K562 (cell line): ENCODE measurements at regions not wholly inside any gene's neighbourhood (a gene's known extent, or its start where the extent isn't known, plus 50 kb on each side); places are given as distances from the start of the nearest gene placed in this dataset.

ENCODE experiments used
- ATAC-seq: fragments of 200-7000 bp; cut with Tn5 transposase; 3 replicates; pipeline ENCODE4 v1.9.1; 2020; ENCODE audit warnings: moderate library complexity
- BruUV-seq: library from RNA; stranded (reverse); fragments of 400-500 nt; replicated peaks from 2 replicates; lab custom pipeline; 2021; lab: Mats Ljungman, UMichigan
- CTCF ChIA-PET: fragments of 300-600 bp; formaldehyde crosslinking; extraction: SDS; loops from one replicate; lab custom pipeline; 2021; ENCODE audit warnings: low intra/inter-chr PET ratio; lab: Yijun Ruan, JAX
- POLR2A ChIA-PET: fragments of 300-600, 350-650 bp; sonication (Branson Sonifier 250); formaldehyde crosslinking; extraction: SDS; loops from one replicate; lab custom pipeline; 2021; ENCODE audit warnings: antibody characterized with exemption, inconsistent platforms; lab: Yijun Ruan, JAX
- DNase-seq, 4 experiments: peaks; one replicate each; pipeline versions ENCODE4 v3.0.0 to v3.0.0-alpha.2; 2011 to 2018; ENCODE audit warnings: low spot score in 3 of 4, mixed read lengths in 3 of 4; ENCODE audit errors: extremely low read depth in 1 of 4
- FAIRE-seq: peaks from 2 replicates; lab custom pipeline; 2011; peaks lifted over from hg19 to GRCh38; lab: Jason Lieb, UNC
- H2AFZ ChIP-seq: 2 replicates; pipeline ENCODE4 v1.6.0; 2011; ENCODE audit warnings: low read depth, low read length, control low read depth, inconsistent platforms
- H3K27ac ChIP-seq: fragments of 200-600 bp; 3 replicates; pipeline ENCODE4 v1.8.0; 2011; ENCODE audit warnings: low read depth, mild to moderate bottlenecking, control low read depth, inconsistent platforms, low read length, moderate library complexity, mixed read lengths; ENCODE audit errors: extremely low read depth
- H3K27me3 ChIP-seq, 2 experiments: fragments of 300-600 bp in 1 of 2; 2 replicates in 1 of 2; 3 replicates in 1 of 2; pipeline versions ENCODE4 v1.6.0 to v1.8.0; 2011; ENCODE audit warnings: inconsistent platforms in 2 of 2, low read length in 2 of 2, mild to moderate bottlenecking in 1 of 2, mixed read lengths in 1 of 2, moderate library complexity in 1 of 2; ENCODE audit not compliant: control insufficient read depth in 2 of 2, insufficient read depth in 2 of 2
- H3K36me3 ChIP-seq: fragments of 300-600 bp; 3 replicates; pipeline ENCODE4 v1.8.0; 2011; ENCODE audit warnings: mild to moderate bottlenecking, low read length, inconsistent platforms; ENCODE audit not compliant: control insufficient read depth, insufficient read depth
- H3K4me1 ChIP-seq, 2 experiments: fragments of 200-600 bp in 1 of 2; replicated peaks in 1 of 2; 2 replicates in 1 of 2; 3 replicates in 1 of 2; pipeline versions ENCODE4 v1.5.1 to v1.8.0; 2011; ENCODE audit warnings: inconsistent platforms in 2 of 2, low read length in 2 of 2, mild to moderate bottlenecking in 1 of 2, mixed read lengths in 1 of 2, moderate library complexity in 1 of 2; ENCODE audit not compliant: control insufficient read depth in 2 of 2, insufficient read depth in 2 of 2
- H3K4me2 ChIP-seq: 2 replicates; pipeline ENCODE4 v1.6.1; 2011; ENCODE audit warnings: low read length, control low read depth, inconsistent platforms, mixed read lengths; ENCODE audit not compliant: insufficient read depth
- H3K4me3 ChIP-seq: fragments of 200-600 bp; sonication (generic), shearing (Covaris generic); 2 replicates; pipeline ENCODE4 v1.5.1; 2016; ENCODE audit warnings: control low read depth, inconsistent platforms
- H3K79me2 ChIP-seq: fragments of 200-600 bp; 3 replicates; pipeline ENCODE4 v1.8.0; 2011; ENCODE audit warnings: low read length, inconsistent platforms; ENCODE audit not compliant: control insufficient read depth, insufficient read depth
- H3K9ac ChIP-seq, 2 experiments: 2 replicates each; pipeline versions ENCODE4 v1.6.0 to v1.6.1; 2011; ENCODE audit warnings: low read depth in 2 of 2, low read length in 2 of 2, control low read depth in 1 of 2, inconsistent platforms in 1 of 2, mild to moderate bottlenecking in 1 of 2, mixed read lengths in 1 of 2; ENCODE audit not compliant: insufficient read depth in 1 of 2
- H3K9me1 ChIP-seq: one replicate; pipeline ENCODE4 v1.6.0; 2011; ENCODE audit warnings: inconsistent platforms, mild to moderate bottlenecking, low read length, moderate library complexity; ENCODE audit not compliant: control insufficient read depth, insufficient read depth
- H3K9me3 ChIP-seq: replicated peaks from 2 replicates; pipeline ENCODE4 v1.5.1; 2011; ENCODE audit warnings: low read depth, low read length, inconsistent platforms; ENCODE audit not compliant: control insufficient read depth, insufficient read depth
- H4K20me1 ChIP-seq: replicated peaks from 2 replicates; pipeline ENCODE4 v1.6.1; 2011; ENCODE audit warnings: low read length, inconsistent platforms, mixed read lengths; ENCODE audit not compliant: control insufficient read depth, insufficient read depth
- CBX5 ChIP-seq: IDR thresholded peaks from 2 replicates; pipeline ENCODE4 v1.6.1; 2014; ENCODE audit warnings: low read depth, borderline replicate concordance
- E2F5 ChIP-seq: sonication (generic); formaldehyde crosslinking; IDR thresholded peaks from 2 replicates; pipeline ENCODE4 v1.8.0; 2022; ENCODE audit warnings: mild to moderate bottlenecking, missing genetic modification reagents
- FOXM1 ChIP-seq, 2 experiments: fragments of 450-650 bp in 1 of 2; sonication (generic) in 1 of 2; formaldehyde crosslinking in 1 of 2; IDR thresholded peaks; 2 replicates each; pipeline versions ENCODE4 v1.6.1 to v1.9.0; 2017 to 2022; ENCODE audit warnings: low read depth in 2 of 2, mild to moderate bottlenecking in 2 of 2, missing genetic modification reagents in 1 of 2, moderate library complexity in 1 of 2
- GTF3C2 ChIP-seq: IDR thresholded peaks from 3 replicates; pipeline ENCODE4 v1.6.1; 2011; ENCODE audit warnings: borderline replicate concordance, mild to moderate bottlenecking, moderate library complexity; ENCODE audit not compliant: insufficient read length; ENCODE audit errors: extremely low read depth
- MEIS2 ChIP-seq: fragments of 450-650 bp; IDR thresholded peaks from 2 replicates; pipeline ENCODE4 v1.6.1; 2014; ENCODE audit warnings: mild to moderate bottlenecking; ENCODE audit not compliant: partially characterized antibody
- MNT ChIP-seq, 2 experiments: fragments of 450-650 bp; conservative IDR thresholded peaks; 2 replicates each; pipeline ENCODE4 v1.6.1; 2017; ENCODE audit warnings: mild to moderate bottlenecking in 2 of 2, moderate library complexity in 2 of 2
- MXI1 ChIP-seq: IDR thresholded peaks from 2 replicates; pipeline ENCODE4 v1.6.1; 2011; ENCODE audit warnings: low read depth, mild to moderate bottlenecking, improper control_type of control experiment, low read length
- SLC30A9 ChIP-seq: fragments of 250-450 bp; sonication (Bioruptor Pico); IDR thresholded peaks from 2 replicates; pipeline ENCODE4 v1.8.0; 2022; ENCODE audit warnings: mild to moderate bottlenecking, moderate library complexity
- TCF7 ChIP-seq: sonication (generic); IDR thresholded peaks from 2 replicates; pipeline ENCODE4 v1.6.1; 2016; ENCODE audit warnings: antibody characterized with exemption, borderline replicate concordance
- U2AF2 ChIP-seq: fragments of 200-400 bp; formaldehyde crosslinking; optimal IDR thresholded peaks from 2 replicates; pipeline ENCODE3; 2017; ENCODE audit warnings: low read depth, mild to moderate bottlenecking, low read length
- ZNF175 ChIP-seq: fragments of 200-800 bp; sonication (Bioruptor generic); IDR thresholded peaks from 2 replicates; pipeline ENCODE4 v1.6.1; 2016; ENCODE audit warnings: low read depth, mild to moderate bottlenecking, missing genetic modification characterization, missing compliant biosample characterization
- ZNF24 ChIP-seq: fragments of 450-650 bp; IDR thresholded peaks from 2 replicates; pipeline ENCODE4 v1.6.1; 2016
- ZNF354B ChIP-seq: fragments of 250-450 bp; sonication (Bioruptor Pico); IDR thresholded peaks from 2 replicates; pipeline ENCODE4 v1.4.0; 2020
- ZNF717 ChIP-seq: fragments of 250-450 bp; sonication (Bioruptor Pico); IDR thresholded peaks from 2 replicates; pipeline ENCODE4 v1.5.0; 2021
- WGBS: fragments of 100-300 bp; shearing (Covaris generic); methylation state at CpG from one replicate; pipeline ENCODE4 v1.1.6; 2016; ENCODE audit warnings: low coverage, mixed read lengths; ENCODE audit not compliant: insufficient coverage; ENCODE audit errors: missing lambda C conversion rate; 5-methylcytosine and 5-hydroxymethylcytosine counted together
- in situ Hi-C: fragments of 300-500 bp; cut with MboI; formaldehyde crosslinking; loops from 4 replicates; pipeline ENCODE4 v1.15.0; 2018; ENCODE audit warnings: inconsistent platforms, mixed read lengths
- intact Hi-C: fragments of 100-400 bp; cut with micrococcal nuclease; formaldehyde crosslinking; loops from 2 replicates; pipeline ENCODE4 v1.14.2; 2022

GRCh38 chr10:117762819-117763172 is 220.2 kb downstream of the EMX2 start:
- no peaks in the 10 kb centered on the region for H3K9me3 ChIP-seq
- FAIRE-seq (no peak), ATAC-seq (peak; percentile 86), DNase-seq (peak in 2 of 4 experiments; percentile 3 to 11)
- no peak overlapping the region for H3K4me3 ChIP-seq
- H3K27me3 ChIP-seq = peaks cover 5 to 6% of the 10 kb centered on the region in 2 experiments; a peak in 2 of 5 replicates
- CTCF ChIA-PET = no interaction called here
- POLR2A ChIA-PET = no interaction called here
- H3K9me1 ChIP-seq = no peaks in the 10 kb centered on the region
- H3K36me3 ChIP-seq = no peaks in the 10 kb centered on the region
- no peaks in the 10 kb centered on the region for H3K79me2 ChIP-seq
- peak overlapping the region; percentile 13; the same call in 1 of the 2 replicates for H2AFZ ChIP-seq
- no TSS peak for BruUV-seq
- H3K4me2 ChIP-seq = peak overlapping the region; percentile 30; the same call in 1 of the 2 replicates
- WGBS = 0% methylated on average over 8 of the region's 9 CpGs
- in situ Hi-C loops = no loop called here
- peaks cover 0 to 8% of the 10 kb centered on the region in 2 experiments; a peak in 2 of 5 replicates for H3K4me1 ChIP-seq
- H4K20me1 ChIP-seq = no peaks in the 10 kb centered on the region
- intact Hi-C loops = no loop called here
- no peak overlapping the region for H3K27ac ChIP-seq
- H3K9ac ChIP-seq = no peak overlapping the region
- TF ChIP-seq ZNF717 (CRISPR knock-in tag) (no peak), U2AF2 (no peak), ZNF175 (CRISPR knock-in tag) (peak; percentile 48), CBX5 (no peak), MEIS2 (no peak), ZNF24 (no peak), TCF7 (no peak), ZNF354B (no peak), FOXM1 (IDR thresholded peaks at IDR 0.05; ENCODE audit: low read depth) (no peak), FOXM1 (CRISPR knock-in tag; IDR thresholded peaks at IDR 0.05; ENCODE audit: low read depth) (no peak), MNT (conservative IDR thresholded peaks at IDR 0.05) (no peak), GTF3C2 (no peak), SLC30A9 (no peak), MXI1 (no peak), E2F5 (no peak)
